HG02852 (cell line): ENCODE measurements at regions not wholly inside any gene's neighbourhood (a gene's known extent, or its start where the extent isn't known, plus 50 kb on each side); places are given as distances from the start of the nearest gene placed in this dataset.
"Not testable (repeated sequence)": the region's sequence is repeated elsewhere in the genome, so short reads cannot be mapped to it uniquely, and the experiment has no call there.

Experiments
- ATAC-seq: cut with Tn5 transposase; IDR thresholded peaks from one replicate; pipeline ENCODE4 v1.9.1; 2021; ENCODE audit warnings: mild to moderate bottlenecking, moderate library complexity; ENCODE audit not compliant: unreplicated experiment

DNA sequence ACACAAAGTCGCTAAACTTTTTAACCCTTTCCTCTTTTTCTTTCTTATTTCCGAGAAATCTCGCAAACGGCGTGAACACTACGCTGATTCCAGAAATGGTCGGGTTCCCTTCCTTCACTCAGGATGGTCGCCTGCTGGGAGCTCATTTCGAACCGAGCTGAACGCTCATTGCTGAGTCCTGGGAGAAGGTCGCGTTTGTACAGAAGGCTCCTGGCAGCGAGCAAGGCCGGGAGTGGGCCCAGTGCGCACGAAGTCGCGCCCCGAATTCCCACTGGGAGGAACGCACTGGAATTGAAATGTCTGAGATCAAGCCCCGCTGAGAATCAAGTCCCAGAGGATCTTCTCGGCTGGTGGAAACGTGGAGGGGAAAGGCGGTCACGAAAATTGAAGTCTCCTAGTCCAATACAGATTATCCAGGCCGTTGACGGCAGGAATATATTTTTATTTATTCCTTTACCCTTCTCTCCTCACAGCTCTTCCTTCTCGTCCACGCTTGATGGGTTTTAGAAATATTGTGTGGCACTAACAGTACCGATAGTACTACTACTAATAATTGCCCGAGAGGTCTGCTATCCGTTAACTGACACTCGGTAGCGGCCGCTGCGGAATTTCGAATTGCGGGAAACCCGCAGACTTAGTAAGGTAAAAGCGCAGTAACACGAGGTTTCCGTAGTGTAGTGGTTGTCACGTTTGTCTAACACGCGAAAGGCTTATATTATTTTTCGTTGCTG lies 207.2 kb upstream of the ZNF184 start:
- no peak for ATAC-seq

DNA sequence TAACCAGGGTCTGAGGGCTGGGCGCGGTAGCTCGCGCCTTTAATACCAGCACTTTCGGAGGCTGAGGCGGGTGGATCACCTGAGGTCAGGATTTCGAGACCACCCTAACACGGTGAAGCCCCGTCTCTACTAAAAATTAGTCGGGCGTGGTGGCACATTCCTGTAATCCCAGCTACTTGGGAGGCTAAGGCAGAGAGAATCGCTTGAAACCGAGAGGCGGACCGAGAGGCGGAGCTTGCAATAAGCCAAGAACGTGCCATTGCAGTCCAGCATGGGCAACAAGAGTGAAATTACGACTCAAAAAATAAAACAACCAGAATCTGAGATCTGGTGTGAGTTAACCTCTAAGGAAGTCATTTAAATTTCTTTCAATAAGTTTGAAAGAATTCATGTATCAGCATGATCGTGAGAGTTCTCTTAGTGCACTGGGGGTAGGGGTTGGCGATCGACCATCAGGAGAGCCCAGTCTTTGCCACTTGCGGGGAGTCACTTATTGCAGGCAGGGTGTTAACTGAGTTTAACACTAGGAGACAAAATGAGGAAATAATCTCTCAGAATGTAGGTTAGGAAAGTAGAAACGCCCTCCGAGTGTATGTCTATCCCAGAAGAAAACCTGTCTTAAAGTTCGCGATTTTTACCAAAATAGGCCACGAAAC lies 206.5 kb upstream of the ZNF184 start:
- ATAC-seq, result no peak

DNA sequence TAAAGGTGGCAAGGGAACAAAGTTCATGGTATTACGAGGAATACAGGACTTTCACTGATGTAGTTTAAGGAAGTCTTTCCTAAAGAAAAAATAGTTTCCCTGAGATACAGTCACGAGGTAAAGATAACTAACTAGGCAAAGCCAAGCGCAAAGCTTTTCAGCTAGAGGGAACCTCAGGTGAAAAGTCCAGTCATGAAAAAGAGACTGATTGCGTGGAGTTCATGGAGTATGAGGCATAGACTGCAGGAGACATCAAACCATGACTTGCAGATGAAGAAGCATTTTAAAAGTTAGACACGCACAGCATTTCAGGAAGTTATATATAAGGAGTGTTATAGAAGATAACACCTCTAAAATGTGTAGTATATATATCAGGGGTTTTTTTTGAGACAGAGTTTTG lies 205.6 kb upstream of the ZNF184 start:
- ATAC-seq, result no peak

DNA sequence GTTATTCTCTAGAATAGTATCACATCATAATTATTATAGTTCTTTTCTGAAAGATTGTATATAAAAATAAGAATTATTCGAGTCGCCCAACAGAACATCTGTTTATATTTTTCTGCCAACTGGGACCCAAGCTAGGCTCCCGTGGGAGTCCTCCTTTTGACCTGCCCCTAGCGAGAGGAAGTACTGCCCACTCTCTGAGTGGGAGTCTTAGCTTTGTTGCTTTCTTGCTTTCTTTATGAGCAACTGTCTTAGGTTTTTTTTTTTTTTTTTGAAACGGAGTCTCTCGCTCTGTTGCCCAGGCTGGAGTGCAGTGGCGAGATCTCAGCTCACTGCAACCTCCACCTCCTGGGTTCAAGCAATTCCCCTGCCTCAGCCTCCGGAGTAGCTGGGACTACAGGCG lies 202.0 kb upstream of the ZNF184 start:
- no peak for ATAC-seq

DNA sequence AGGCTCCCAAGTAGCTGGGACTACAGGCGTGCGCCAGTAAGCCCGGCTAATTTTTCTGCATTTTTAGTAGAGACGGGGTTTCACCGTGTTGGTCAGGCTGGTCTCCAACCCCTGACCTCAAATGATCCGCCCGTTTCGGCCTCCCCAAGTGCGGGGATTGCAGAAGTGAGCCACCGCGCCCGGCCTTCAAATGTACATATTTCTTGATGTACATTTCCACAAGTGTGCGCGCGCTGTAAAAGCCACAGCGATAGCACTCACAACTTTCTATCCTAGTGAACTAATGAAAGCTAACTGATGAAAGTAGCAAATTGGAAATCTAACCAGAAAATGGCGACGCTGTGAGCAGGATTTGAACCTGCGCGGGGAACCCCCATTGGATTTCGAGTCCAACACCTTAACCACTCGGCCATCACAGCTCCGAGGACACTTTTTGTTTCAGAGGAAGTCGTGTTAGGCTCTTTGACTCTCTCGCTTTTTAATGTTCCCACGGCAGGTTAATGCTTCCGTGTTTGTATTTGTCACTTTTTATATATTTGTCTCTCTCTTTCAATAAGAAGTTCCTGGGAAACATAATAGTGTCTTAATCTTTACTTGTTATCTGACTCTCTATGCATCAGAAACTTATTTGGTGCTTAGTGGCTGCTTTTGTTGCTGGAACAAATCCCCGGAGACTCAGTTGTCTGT lies 199.4 kb upstream of the ZNF184 start:
- peak; percentile 55 for ATAC-seq

DNA sequence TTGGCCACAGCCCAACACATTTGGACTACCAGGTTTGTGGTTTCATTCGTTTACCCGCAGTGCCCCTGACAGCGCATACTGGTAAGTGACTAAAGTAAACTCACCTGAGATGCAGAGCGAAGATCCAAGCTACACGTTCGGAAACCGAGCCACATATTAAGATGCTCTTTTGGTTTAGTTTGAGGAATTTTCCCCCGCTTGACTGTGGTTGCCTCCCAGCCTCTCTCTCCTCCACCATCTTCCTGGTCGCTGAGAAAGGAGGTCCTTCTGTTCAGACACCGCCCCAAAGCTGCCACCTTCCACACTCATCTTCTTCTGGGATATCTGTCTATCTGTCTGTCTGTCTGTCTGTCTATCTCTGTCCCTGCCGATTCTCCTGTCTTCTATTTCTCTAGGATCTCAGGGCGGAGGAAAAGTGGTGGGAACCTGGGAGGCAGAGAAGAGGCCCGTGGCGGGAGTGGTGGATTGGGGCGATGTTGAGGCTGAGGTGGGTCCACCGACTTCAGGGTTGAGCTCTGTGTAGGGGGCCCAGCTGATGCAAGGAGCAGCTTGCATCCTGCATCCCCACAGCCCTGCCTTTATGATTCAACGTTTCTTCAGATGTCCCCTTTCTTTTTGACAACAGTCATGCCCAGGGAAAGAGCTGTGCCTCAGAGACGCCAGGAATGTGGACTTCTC lies 196.9 kb upstream of the ZNF184 start:
- ATAC-seq, result no peak

DNA sequence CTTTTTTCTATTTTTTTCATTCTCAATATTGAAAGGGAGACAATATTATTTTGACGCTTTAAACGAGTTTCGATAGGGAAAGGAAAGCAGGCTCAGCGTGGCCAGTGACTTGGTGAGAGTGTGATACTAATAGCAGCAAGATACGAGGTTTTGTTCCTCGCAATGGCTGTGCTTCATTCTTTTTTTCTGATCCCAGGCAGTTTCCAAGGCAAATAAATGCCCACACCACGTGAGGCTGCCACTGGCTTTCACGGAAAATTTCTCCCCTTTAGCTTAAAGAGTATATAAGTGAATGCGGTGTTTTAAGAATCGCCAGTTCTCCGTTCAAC lies 196.4 kb upstream of the ZNF184 start:
- no peak for ATAC-seq

DNA sequence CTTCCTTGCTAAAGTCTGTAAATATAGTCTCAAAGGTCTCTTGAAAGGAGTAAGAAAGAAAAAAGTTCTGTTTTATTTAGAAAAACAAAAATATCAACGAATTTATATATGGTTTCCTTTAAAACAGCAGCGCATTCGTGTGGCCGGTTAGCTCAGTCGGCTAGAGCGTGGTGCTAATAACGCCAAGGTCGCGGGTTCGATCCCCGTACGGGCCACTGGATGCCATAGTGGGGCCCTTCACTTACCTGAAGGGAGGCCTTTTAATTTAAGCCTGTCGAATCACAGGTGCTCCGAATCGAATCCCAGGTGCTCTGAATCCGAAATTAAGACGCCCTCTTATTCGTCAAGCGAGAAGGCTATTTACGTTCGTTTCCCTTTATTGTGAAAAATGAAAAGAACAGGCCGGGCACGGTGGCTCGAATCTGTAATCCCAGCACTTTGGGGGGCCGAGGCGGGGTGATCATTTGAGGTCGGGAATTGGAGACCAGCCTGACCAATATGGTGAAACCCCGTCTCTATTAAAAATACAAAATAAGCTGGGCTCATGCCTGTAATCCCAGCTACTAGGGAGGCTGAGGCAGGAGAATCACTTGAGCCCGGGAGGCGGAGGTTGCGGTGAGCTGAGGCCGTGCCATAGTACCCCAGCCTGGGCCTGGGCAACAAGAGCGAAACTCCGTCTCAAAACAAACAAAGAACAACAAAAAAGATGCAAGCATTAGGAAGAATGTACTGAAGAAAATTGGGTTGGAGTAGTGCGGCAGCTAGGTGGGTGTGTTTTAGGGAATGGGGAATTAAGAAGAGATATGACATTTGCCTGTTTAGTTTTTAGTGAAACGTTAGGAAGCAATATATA lies 195.8 kb upstream of the ZNF184 start:
- no peak for ATAC-seq

DNA sequence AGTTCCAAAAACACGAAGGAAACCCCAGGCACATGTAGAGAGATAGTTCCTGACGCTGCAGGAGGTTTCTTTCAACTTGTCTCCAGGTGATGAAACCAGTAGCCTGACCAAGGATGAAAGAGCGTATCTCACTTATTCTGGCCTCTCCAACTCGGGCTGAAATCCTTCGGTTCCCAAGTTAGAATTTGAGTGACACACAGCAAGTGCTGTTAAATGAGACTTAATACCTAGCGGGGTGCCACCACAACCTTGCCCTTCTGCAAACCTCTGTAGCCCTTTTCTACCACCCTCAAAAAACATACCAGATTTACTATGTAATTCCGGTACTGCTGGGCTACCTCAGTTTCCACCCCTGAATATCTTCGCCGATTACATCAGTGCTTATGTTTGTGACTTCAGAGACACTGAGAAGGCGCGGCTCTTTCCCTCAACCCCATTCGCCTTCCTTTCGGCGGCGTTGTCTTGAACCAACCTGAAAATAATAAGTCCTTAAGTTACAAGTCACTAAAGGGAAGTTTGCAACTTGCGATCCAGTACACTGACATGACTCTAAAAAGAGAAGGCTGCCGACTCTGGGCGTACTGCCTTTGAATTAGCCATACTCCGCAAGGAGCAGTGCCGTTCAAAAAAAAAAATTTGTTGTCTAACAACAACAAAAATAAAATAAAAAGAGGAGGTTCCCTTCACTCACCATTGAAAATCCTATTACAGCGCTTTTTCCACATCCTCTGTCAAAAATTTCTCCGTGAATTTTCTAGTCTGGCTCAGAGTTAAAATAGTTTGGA lies 194.9 kb upstream of the ZNF184 start:
- ATAC-seq, result no peak

DNA sequence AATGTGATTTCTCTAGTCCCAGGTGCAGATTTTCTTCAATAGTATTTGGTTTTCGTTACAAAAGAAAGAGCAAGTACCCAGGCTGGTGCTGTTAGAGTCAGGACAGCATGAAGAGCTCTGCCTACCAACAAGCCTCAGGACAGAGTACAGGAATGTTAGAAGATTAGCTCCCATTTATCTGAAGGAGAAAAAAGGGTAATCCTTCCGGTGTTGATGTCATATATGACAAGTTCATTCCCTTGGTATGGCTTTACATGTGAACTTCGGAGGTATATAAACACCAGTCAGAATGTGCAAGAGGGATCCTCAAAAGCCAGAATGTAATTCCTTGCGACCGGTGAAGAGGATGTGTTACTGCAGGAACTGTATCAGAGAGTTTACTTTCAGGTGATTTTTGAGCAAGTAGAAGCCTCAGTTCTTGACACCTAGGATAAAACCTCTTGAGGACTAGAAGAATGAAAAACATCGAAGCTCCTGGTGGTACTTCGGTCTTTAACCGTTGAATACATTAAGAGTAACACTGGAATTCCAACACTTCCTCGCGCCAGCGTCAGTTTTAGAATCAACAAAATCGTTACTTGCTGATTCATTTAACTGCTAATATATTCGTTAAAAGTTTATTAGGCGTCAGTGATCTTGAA lies 194.2 kb upstream of the ZNF184 start:
- ATAC-seq, result no peak

DNA sequence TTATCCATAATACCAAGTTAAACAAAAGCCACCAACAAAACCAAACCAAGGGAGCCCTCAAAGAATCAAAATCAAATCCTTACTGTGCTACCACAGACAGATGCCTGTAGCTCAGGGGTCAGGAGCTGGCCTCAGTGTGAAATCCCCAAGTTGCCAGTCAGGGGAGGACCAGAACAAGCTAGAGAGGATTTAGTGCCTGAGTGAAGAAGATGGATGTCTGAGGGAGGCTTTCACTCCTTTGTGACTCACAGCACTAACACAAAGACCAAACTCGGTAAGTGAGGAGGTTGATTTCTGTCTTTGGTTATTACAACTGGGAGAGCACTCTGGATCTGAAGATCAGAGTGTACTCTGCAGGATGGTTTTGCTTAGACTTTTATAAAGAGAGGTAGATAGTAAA lies 189.9 kb upstream of the ZNF184 start:
- no peak for ATAC-seq

DNA sequence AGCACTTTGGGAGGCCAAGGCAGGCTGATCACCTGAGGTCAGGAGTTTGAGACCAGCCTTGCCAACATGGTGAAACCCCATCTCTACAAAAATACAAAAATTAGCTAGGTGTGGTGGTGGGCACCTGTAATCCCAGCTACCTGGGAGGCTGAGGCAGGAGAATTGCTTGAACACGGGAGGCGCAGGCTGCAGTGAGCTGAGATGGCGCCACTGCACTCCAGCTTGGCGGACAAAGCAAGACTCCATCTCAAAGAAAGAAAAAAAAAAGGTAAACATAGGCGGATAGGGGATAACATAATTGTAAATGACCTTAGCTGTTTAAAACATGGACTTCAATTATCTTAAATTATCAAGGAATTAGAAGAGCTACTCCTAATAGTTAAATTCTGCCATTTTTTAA lies 189.3 kb upstream of the ZNF184 start:
- not testable (repeated sequence) for ATAC-seq

DNA sequence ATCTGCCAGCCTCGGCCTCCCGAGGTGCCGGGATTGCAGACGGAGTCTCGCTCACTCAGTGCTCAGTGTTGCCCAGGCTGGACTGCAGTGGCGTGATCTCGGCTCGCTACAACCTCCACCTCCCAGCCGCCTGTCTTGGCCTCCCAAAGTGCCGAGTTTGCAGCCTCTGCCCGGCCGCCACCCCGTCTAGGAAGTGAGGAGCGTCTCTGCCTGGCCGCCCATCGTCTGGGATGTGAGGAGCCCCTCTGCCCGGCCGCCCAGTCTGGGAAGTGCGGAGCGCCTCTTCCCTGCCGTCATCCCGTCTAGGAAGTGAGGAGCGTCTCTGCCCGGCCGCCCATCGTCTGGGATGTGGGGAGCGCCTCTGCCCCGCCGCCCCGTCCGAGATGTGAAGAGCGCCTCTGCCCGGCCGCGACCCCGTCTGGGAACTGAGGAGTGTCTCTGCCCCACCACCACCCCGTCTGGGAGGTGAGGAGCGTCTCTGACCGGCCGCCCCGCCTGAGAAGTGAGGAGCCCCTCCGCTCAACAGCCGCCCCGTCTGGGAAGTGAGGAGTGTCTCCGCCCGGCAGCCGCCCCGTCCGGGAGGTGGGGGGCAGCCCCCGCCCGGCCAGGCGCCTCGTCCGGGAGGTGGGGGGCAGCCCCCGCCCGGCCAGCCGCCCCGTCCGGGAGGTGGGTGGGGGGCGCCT lies 180.4 kb upstream of the ZNF184 start:
- not testable (repeated sequence) for ATAC-seq

DNA sequence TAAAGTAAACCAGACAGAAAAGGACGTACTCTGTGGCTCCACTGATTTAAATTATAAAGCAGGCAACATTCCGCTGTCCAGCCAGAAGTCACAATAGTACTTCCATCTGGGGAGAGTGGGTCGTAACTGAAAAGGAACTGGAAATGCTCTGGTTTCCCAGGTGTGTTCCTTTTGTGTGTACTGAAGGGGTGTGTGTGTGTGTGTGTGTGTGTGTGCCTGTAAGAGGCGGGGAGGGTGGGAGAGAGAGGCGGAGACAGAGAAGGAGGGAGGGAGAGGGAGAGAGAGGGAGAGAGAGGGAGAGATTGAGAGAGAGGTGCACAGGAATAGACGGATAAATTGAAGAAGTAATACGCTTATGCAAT lies 178.4 kb upstream of the ZNF184 start:
- no peak for ATAC-seq

DNA sequence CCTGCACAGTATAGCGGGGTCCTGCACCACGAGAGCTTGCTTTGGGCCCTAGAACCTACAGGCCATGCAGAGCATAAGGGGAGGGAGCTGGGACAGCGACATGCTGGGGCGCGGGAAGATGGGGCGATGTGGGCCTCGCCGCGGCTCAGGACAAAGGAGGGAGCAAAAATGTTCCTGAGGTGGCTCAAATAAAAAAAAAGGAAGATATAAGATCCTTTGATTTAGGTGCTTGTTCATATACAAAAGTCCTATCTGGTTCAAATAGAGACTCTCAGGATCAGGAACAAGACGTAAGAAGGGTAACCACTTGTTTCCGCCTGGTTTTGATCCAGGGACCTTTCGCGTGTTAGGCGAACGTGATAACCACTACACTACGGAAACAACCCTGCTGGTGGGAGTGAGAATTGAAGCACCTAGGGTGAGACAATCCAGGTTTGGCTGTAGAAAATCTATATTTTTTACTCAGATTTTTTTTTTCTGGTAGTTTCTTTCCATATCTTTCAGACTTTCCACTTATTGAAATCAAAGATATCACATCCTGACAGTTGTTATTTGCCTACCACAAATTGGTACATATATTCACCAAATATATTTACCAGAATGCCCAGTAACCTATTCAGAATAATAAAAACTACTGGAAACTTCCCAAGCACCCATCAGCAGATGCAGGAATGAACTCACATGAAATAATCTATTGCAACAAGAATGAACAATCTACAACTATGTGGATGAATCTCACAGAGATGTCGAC lies 177.9 kb upstream of the ZNF184 start:
- ATAC-seq, result no peak

DNA sequence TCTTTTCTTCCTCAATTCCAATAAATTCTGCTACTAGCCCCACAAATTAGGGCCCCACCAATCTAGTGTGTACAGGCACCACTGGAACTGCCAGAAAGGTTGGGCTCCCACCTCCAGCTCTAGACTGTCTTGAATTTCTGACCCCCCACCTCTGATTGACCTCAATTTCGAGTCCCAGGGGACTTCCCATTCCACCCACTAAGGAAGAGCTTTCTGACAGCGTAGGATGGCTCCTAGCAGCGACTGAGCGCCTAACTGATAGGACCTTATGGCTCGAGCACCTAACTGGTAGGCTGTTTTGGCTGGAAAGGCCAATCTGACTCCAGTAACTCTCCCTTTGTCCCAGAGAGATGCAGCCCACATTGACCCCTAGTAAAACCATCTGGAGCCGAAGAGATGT lies 171.6 kb upstream of the ZNF184 start:
- no peak for ATAC-seq

DNA sequence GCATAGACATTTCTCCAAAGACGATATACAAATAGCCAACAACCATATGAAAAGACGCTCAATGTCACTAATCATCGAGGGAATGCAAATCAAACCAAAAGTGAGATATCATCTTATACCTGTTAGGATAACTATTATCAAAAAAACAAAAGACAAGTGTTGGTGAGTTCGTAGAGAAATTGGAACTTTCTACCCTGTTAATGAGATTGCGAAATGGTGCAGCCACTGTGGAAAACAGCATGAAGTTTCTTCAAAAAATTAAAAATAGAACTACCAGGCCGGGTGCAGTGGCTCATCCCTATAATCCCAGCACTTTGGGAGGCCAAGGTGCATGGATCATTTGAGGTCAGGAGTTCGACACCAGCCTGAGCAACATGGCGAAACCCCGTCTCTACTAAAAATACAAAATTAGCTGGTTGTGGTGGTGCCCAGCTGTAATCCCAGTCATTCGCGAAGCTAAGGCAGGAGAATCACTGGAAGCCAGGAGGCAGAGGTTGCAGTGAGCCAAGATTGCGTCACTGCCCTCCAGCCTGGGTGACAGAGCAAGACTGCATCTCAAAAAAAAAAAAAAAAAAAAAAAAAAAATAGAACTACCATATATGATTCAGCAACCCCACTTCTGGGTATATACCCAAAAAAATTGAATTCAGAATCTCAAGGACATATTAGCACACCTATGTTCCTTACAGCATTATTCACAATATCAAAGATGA lies 170.0 kb upstream of the ZNF184 start:
- no peak for ATAC-seq

DNA sequence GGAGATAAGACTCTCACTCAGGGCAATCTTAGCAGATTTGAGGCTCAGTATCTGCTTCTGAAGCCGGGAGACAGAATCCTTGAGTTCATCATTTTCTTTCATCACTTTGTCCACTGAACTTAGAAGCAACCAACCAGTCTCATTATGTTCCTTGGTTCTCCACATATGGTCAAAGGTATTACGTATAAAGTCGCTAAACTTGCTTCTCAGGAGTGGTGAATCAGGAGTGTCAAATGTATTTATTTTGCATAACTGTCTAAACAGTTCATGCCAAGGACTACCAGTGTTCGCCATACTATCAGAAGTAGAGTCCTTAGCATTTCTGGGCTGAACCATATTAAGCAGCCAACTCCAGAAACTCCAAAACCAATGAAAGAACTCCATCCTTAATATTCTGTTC lies 163.0 kb upstream of the ZNF184 start:
- not testable (repeated sequence) for ATAC-seq
